Fibroblast of lung (primary cell): ENCODE measurements at regions not wholly inside any gene's neighbourhood (a gene's known extent, or its start where the extent isn't known, plus 50 kb on each side); places are given as distances from the start of the nearest gene placed in this dataset.

Experiments
- DNase-seq, 2 donors: peaks; one replicate each; pipeline versions ENCODE4 v3.0.0 to v3.0.0-alpha.2; 2010; ENCODE audit warnings: low read depth in 2 of 2
- H2AFZ ChIP-seq: 2 replicates; pipeline ENCODE4 v1.5.1; 2012; ENCODE audit warnings: low read length, control low read depth, inconsistent platforms
- H3K27ac ChIP-seq: 2 replicates; pipeline ENCODE4 v1.5.1; 2011; ENCODE audit warnings: low read length, control low read depth; ENCODE audit not compliant: insufficient read depth
- H3K27me3 ChIP-seq: 2 replicates; pipeline ENCODE4 v1.5.1; 2011; ENCODE audit warnings: mild to moderate bottlenecking, low read length; ENCODE audit not compliant: control insufficient read depth, insufficient read depth
- H3K36me3 ChIP-seq: 2 replicates; pipeline ENCODE4 v1.5.1; 2011; ENCODE audit warnings: low read length; ENCODE audit not compliant: control insufficient read depth, insufficient read depth
- H3K4me1 ChIP-seq: 2 replicates; pipeline ENCODE4 v1.5.1; 2011; ENCODE audit warnings: low read length; ENCODE audit not compliant: control insufficient read depth, insufficient read depth; ENCODE audit errors: extremely low read depth
- H3K4me2 ChIP-seq: 2 replicates; pipeline ENCODE4 v1.5.1; 2011; ENCODE audit warnings: low read length, control low read depth; ENCODE audit not compliant: insufficient read depth; ENCODE audit errors: extremely low read depth
- H3K4me3 ChIP-seq, 4 experiments: fragments of 200-600 bp in 1 of 4; sonication (generic) in 1 of 4; replicated peaks in 1 of 4; 2 replicates each; pipeline ENCODE4 v1.5.1; 2011 to 2016; ENCODE audit warnings: low read length in 4 of 4, low read depth in 3 of 4, mild to moderate bottlenecking in 3 of 4, control low read depth in 2 of 4, inconsistent platforms in 1 of 4, mixed read lengths in 1 of 4; ENCODE audit not compliant: insufficient read depth in 1 of 4; ENCODE audit errors: control extremely low read depth in 1 of 4
- H3K79me2 ChIP-seq: 2 replicates; pipeline ENCODE4 v1.5.1; 2012; ENCODE audit warnings: mild to moderate bottlenecking, low read length, inconsistent platforms; ENCODE audit not compliant: control insufficient read depth, insufficient read depth
- H3K9ac ChIP-seq: 2 replicates; pipeline ENCODE4 v1.5.1; 2011; ENCODE audit warnings: mild to moderate bottlenecking, low read length, control low read depth; ENCODE audit not compliant: insufficient read depth
- H3K9me3 ChIP-seq: 2 replicates; pipeline ENCODE4 v1.5.1; 2012; ENCODE audit warnings: low read depth, low read length; ENCODE audit not compliant: control insufficient read depth, insufficient read depth
- H4K20me1 ChIP-seq: 2 replicates; pipeline ENCODE4 v1.5.1; 2011; ENCODE audit warnings: low read length; ENCODE audit not compliant: control insufficient read depth, insufficient read depth; ENCODE audit errors: extremely low read depth
- CTCF ChIP-seq, 2 donors: IDR thresholded peaks in 1 of 2; conservative IDR thresholded peaks in 1 of 2; 1 replicate in 1 of 2; 2 replicates in 1 of 2; pipeline ENCODE4 v1.5.1; 2011 to 2012; ENCODE audit warnings: low read length in 2 of 2, control low read depth in 1 of 2, inconsistent platforms in 1 of 2, low read depth in 1 of 2, mild to moderate bottlenecking in 1 of 2
- EZH2 ChIP-seq: IDR thresholded peaks from 2 replicates; pipeline ENCODE4 v1.5.1; 2012; ENCODE audit warnings: low read length, control low read depth, mild to moderate bottlenecking; ENCODE audit errors: missing control alignments

GRCh38 chr12:13411287-13411686 is 214.8 kb downstream of the EMP1 start:
- Histone ChIP-seq H3K9me3 (no peaks in the 10 kb centered on the region), H3K27me3 (no peaks in the 10 kb centered on the region), H3K27ac (no peak overlapping the region), H3K4me3 (no peak overlapping the region), H3K4me1 (no peaks in the 10 kb centered on the region), H3K4me2 (no peak overlapping the region), H4K20me1 (no peaks in the 10 kb centered on the region), H2AFZ (no peak overlapping the region), H3K79me2 (no peaks in the 10 kb centered on the region), H3K36me3 (no peaks in the 10 kb centered on the region), H3K9ac (no peak overlapping the region)
- TF ChIP-seq CTCF (conservative IDR thresholded peaks at IDR 0.05 in 1 of 2, IDR thresholded peaks at IDR 0.05 in 1 of 2; ENCODE audit: low read depth in 1 of 2, low read length in 2 of 2) = no peak
- TF ChIP-seq EZH2 = no peak
- no peak for DNase-seq

GRCh38 chr12:13405961-13406703 is 209.6 kb downstream of the EMP1 start:
- Histone ChIP-seq H3K9me3 (no peaks in the 10 kb centered on the region), H3K4me2 (no peak overlapping the region), H3K36me3 (no peaks in the 10 kb centered on the region), H3K27ac (no peak overlapping the region), H4K20me1 (no peaks in the 10 kb centered on the region), H3K9ac (no peak overlapping the region), H3K4me3 (no peak overlapping the region), H3K27me3 (no peaks in the 10 kb centered on the region), H3K79me2 (no peaks in the 10 kb centered on the region), H2AFZ (no peak overlapping the region), H3K4me1 (no peaks in the 10 kb centered on the region)
- DNase-seq = no peak
- TF ChIP-seq CTCF (conservative IDR thresholded peaks at IDR 0.05 in 1 of 2, IDR thresholded peaks at IDR 0.05 in 1 of 2; ENCODE audit: low read depth in 1 of 2, low read length in 2 of 2) (no peak), EZH2 (no peak)

- no peaks in the 10 kb centered on the region for H3K27me3 ChIP-seq
- no peak overlapping the region for H3K4me2 ChIP-seq
- H4K20me1 ChIP-seq = no peaks in the 10 kb centered on the region
- no peaks in the 10 kb centered on the region for H3K79me2 ChIP-seq
- no peak overlapping the region for H3K27ac ChIP-seq
- no peaks in the 10 kb centered on the region for H3K36me3 ChIP-seq
- TF ChIP-seq CTCF (conservative IDR thresholded peaks at IDR 0.05 in 1 of 2, IDR thresholded peaks at IDR 0.05 in 1 of 2; ENCODE audit: low read depth in 1 of 2, low read length in 2 of 2) (no peak), EZH2 (no peak)
- H3K4me1 ChIP-seq = no peaks in the 10 kb centered on the region
- H3K9ac ChIP-seq = no peak overlapping the region
- no peak overlapping the region for H2AFZ ChIP-seq
- H3K4me3 ChIP-seq = no peak overlapping the region
- no peaks in the 10 kb centered on the region for H3K9me3 ChIP-seq
- DNase-seq = no peak
Observed at GRCh38 chr12:13404631-13405473, 208.3 kb downstream of the EMP1 start.
